ENCODE measurements at regions not wholly inside any gene's neighbourhood (a gene's known extent, or its start where the extent isn't known, plus 50 kb on each side); places are given as distances from the start of the nearest gene placed in this dataset.

- no peak overlapping the region for H3K27ac ChIP-seq (ENCODE audit: low read length)
- H3K27ac Mint-ChIP-seq: no peak overlapping the region
- ATAC-seq: no peak
- H3K4me3 ChIP-seq (ENCODE audit: low read length): no peak overlapping the region
- WGBS (ENCODE audit: insufficient coverage): 67% methylated on average over 1 of the region's 1 CpG
- H3K36me3 Mint-ChIP-seq: no peaks in the 10 kb centered on the region
- H3K9me3 ChIP-seq (ENCODE audit: control insufficient read depth, insufficient read depth, low read length): no peaks in the 10 kb centered on the region
- no peaks in the 10 kb centered on the region for H3K4me1 ChIP-seq (ENCODE audit: control insufficient read depth, insufficient read depth, low read length)
- no peaks in the 10 kb centered on the region for H3K27me3 Mint-ChIP-seq (ENCODE audit: low read depth in 2 of 2)
- no peak for TF ChIP-seq CTCF (IDR thresholded peaks at IDR 0.05)
- no peak overlapping the region for H3K4me3 Mint-ChIP-seq
- no peaks in the 10 kb centered on the region for H3K36me3 ChIP-seq (ENCODE audit: control insufficient read depth, insufficient read depth, low read length)
- no peak for DNase-seq
- peaks cover 10 to 13% of the 10 kb centered on the region in 2 donors for H3K9me3 Mint-ChIP-seq
- H3K27me3 ChIP-seq (ENCODE audit: control insufficient read depth, insufficient read depth, low read length): no peaks in the 10 kb centered on the region
- H3K4me1 Mint-ChIP-seq: no peaks in the 10 kb centered on the region
- intact Hi-C loops (cut with micrococcal nuclease): no loop called here
These were observed 217.8 kb upstream of the PIK3C3 start for GRCh38 chr18:41737218-41737617.

GRCh38 chr18:41734917-41735316, 220.1 kb upstream of the PIK3C3 start:
- Mint-ChIP-seq H3K9me3 (peaks cover 10 to 11% of the 10 kb centered on the region in 2 donors), H3K27me3 (ENCODE audit: low read depth in 2 of 2) (no peaks in the 10 kb centered on the region), H3K36me3 (no peaks in the 10 kb centered on the region), H3K4me1 (no peaks in the 10 kb centered on the region), H3K27ac (no peak overlapping the region), H3K4me3 (no peak overlapping the region)
- H3K27me3 ChIP-seq (ENCODE audit: control insufficient read depth, insufficient read depth, low read length): no peaks in the 10 kb centered on the region
- no peaks in the 10 kb centered on the region for H3K4me1 ChIP-seq (ENCODE audit: control insufficient read depth, insufficient read depth, low read length)
- ATAC-seq (no peak), DNase-seq (no peak)
- no peaks in the 10 kb centered on the region for H3K36me3 ChIP-seq (ENCODE audit: control insufficient read depth, insufficient read depth, low read length)
- no peak overlapping the region for H3K27ac ChIP-seq (ENCODE audit: low read length)
- no peaks in the 10 kb centered on the region for H3K9me3 ChIP-seq (ENCODE audit: control insufficient read depth, insufficient read depth, low read length)
- no peak overlapping the region for H3K4me3 ChIP-seq (ENCODE audit: low read length)
- WGBS (ENCODE audit: insufficient coverage): no CpG with 5 or more reads among the region's 1 CpG
- no peak for TF ChIP-seq CTCF (IDR thresholded peaks at IDR 0.05)
- intact Hi-C loops (cut with micrococcal nuclease): no loop called here

GRCh38 chr18:41732356-41732755, 222.7 kb upstream of the PIK3C3 start:
- no peak for TF ChIP-seq CTCF (IDR thresholded peaks at IDR 0.05)
- no peaks in the 10 kb centered on the region for H3K4me1 Mint-ChIP-seq
- intact Hi-C loops (cut with micrococcal nuclease): no loop called here
- 78% methylated on average over 2 of the region's 2 CpGs for WGBS (ENCODE audit: insufficient coverage)
- H3K9me3 Mint-ChIP-seq: peaks cover 2 to 5% of the 10 kb centered on the region in 2 donors
- Histone ChIP-seq H3K27me3 (ENCODE audit: control insufficient read depth, insufficient read depth, low read length) (no peaks in the 10 kb centered on the region), H3K4me3 (ENCODE audit: low read length) (no peak overlapping the region), H3K9me3 (ENCODE audit: control insufficient read depth, insufficient read depth, low read length) (no peaks in the 10 kb centered on the region), H3K4me1 (ENCODE audit: control insufficient read depth, insufficient read depth, low read length) (no peaks in the 10 kb centered on the region), H3K27ac (ENCODE audit: low read length) (no peak overlapping the region), H3K36me3 (ENCODE audit: control insufficient read depth, insufficient read depth, low read length) (no peaks in the 10 kb centered on the region)
- H3K27me3 Mint-ChIP-seq (ENCODE audit: low read depth in 2 of 2): no peaks in the 10 kb centered on the region
- no peak overlapping the region for H3K27ac Mint-ChIP-seq
- ATAC-seq: no peak
- no peak overlapping the region for H3K4me3 Mint-ChIP-seq
- no peak for DNase-seq
- no peaks in the 10 kb centered on the region for H3K36me3 Mint-ChIP-seq

GRCh38 chr18:41731884-41732283, 223.2 kb upstream of the PIK3C3 start:
- WGBS (ENCODE audit: insufficient coverage): no CpG with 5 or more reads among the region's 1 CpG
- Histone ChIP-seq H3K4me3 (ENCODE audit: low read length) (no peak overlapping the region), H3K4me1 (ENCODE audit: control insufficient read depth, insufficient read depth, low read length) (no peaks in the 10 kb centered on the region), H3K9me3 (ENCODE audit: control insufficient read depth, insufficient read depth, low read length) (no peaks in the 10 kb centered on the region), H3K36me3 (ENCODE audit: control insufficient read depth, insufficient read depth, low read length) (no peaks in the 10 kb centered on the region), H3K27me3 (ENCODE audit: control insufficient read depth, insufficient read depth, low read length) (no peaks in the 10 kb centered on the region), H3K27ac (ENCODE audit: low read length) (no peak overlapping the region)
- ATAC-seq (no peak), DNase-seq (no peak)
- Mint-ChIP-seq H3K27ac (no peak overlapping the region), H3K27me3 (ENCODE audit: low read depth in 2 of 2) (no peaks in the 10 kb centered on the region), H3K36me3 (no peaks in the 10 kb centered on the region), H3K4me3 (no peak overlapping the region), H3K9me3 (peaks cover 2 to 5% of the 10 kb centered on the region in 2 donors), H3K4me1 (no peaks in the 10 kb centered on the region)
- intact Hi-C loops (cut with micrococcal nuclease): no loop called here
- TF ChIP-seq CTCF (IDR thresholded peaks at IDR 0.05): no peak
